Stimulated activated CD8-positive, alpha-beta memory T cell treated with anti-CD3 and anti-CD28 coated beads, Interleukin-7, amount 100 ng/mL, for 4 hours (primary cell): ENCODE measurements at regions not wholly inside any gene's neighbourhood (a gene's known extent, or its start where the extent isn't known, plus 50 kb on each side); places are given as distances from the start of the nearest gene placed in this dataset.

Experiments used
- DNase-seq, 2 donors: peaks; one replicate each; pipeline ENCODE4 v3.0.0-alpha.2; 2020; ENCODE audit warnings: low read depth in 2 of 2

- DNase-seq = no peak
These were observed 176.6 kb upstream of the KITLG start for GRCh38 chr12:88756917-88757316.

DNA sequence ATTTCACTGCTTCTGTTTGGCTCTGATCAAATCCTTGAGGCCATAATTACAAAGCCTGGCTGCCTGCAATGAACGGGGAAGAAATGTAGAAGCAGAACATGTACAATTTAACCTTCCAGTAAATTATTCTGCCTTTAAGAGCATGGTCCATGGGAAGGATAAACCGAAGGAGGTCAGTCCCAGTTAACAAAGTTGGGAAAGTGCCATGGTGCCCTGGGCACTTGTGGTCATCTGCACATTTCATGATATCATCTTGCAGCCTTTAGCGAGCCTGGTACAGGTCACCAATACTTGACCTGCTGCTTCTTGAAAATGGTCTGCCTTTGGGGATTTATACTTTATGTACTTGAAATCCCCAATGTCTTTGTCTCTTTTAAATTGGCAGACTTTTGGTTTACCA is 175.9 kb upstream of the KITLG start:
- DNase-seq = no peak

GRCh38 chr12:88753707-88754106 is 173.4 kb upstream of the KITLG start:
- no peak for DNase-seq

DNA sequence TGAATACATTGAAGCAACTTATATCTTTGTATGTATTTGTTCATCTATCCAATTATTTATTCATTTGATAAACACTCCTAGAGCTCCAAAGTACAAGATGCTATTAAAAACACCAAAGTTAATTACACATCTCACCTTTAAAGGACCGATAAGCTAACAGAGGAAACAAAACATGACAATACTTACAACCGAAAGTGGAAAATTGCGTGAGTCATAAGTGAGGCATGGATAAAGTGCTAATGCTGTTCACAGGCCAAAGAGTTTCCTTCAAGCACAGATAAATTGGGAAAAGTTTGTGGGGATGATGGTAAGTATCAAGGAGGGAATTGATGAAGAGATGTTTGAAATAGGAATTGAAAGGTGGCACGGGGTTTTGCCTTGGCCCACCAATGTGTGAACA is 172.8 kb upstream of the KITLG start:
- no peak for DNase-seq

DNA sequence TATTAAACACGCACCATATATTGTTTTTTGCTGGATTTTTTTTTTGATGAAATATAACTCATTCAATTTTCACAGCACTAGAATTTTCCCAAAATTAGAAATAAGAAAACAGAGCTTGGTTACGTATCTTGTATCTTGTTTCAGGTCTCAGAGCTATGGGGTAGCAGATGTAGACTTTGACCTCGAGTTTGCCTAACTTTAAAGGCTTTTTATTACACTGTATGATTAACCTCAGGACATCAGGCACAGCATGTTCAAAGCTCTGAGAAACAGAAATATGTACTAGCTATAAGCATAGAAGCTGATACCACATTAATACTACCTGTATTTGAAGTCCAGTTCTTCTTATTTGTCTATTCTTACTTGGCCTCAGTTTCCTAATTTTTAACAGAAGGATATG is 171.9 kb upstream of the KITLG start:
- DNase-seq = no peak

GRCh38 chr12:88750867-88751543 is 170.7 kb upstream of the KITLG start:
- no peak for DNase-seq

- no peak for DNase-seq
These were observed 166.1 kb upstream of the KITLG start for GRCh38 chr12:88746386-88746785.

- no peak for DNase-seq
These were observed 163.8 kb upstream of the KITLG start for GRCh38 chr12:88743946-88744685.

GRCh38 chr12:88737838-88738472 is 157.7 kb upstream of the KITLG start:
- no peak for DNase-seq

- no peak for DNase-seq
These were observed 155.8 kb upstream of the KITLG start for GRCh38 chr12:88736031-88736430.

GRCh38 chr12:88733008-88733407 is 152.7 kb upstream of the KITLG start:
- no peak for DNase-seq

DNA sequence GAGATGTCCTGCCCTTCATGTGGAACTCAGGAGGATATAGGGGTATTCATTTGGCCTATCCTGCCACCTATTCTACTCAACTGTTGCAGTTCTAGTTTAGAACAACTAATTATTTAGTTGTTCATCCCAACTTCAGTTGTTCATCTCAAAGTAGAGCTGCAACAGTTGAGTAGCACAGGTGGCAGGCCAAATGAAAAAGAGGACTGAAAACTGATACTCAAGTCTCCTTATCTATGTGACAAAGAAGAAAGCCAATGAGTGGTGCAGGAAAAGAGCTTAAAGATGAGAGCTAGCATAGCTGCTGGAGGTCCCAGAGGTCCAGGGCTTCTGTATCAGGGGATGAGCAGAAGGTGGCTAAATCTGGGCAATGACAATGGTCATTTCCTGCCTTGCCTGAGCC is 148.9 kb upstream of the KITLG start:
- DNase-seq = no peak

DNA sequence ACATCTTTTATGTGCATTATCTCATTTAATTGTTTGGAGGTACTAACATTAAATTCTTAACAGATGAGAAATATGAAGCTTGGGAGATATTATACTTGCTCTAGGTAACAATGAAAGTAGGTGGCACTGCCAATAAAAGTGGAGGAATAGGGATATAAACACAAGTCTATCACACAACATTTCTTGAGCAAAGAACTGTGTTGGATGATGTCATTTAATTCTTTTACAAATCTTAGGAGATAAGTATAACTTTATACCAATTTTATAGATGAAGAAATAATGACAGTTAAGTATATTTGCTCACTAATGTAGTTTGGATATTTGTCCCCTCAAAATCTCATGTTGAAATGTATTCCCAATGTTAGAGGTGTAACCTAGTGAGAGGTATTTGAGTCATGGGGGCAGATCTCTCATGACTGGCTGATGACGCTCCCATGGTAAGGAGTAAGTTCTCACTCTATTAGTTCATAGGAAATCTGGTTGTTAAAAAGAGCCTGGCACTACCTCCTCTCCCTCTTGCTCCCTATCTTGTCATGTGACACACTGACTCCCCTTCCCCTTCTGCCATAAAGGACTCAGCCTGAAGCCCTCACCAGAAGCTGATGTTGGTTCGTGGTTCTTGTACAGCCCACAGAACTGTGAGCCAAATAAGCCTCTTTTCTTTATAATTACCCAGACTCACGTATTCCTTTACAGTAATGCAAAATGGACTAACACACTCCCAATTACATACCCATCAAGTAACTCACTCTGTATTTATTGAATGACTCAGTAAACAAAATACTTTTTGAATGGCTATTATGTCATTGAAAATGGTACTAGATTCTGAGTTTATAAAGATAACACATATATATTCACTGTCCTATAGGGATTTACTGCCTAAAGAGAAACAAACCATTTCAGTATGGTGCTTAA is 146.8 kb upstream of the KITLG start:
- no peak for DNase-seq

- no peak for DNase-seq
These were observed 145.4 kb upstream of the KITLG start for GRCh38 chr12:88725592-88726143.

GRCh38 chr12:88723219-88723618 is 142.9 kb upstream of the KITLG start:
- DNase-seq = no peak

GRCh38 chr12:88720785-88721650 is 140.7 kb upstream of the KITLG start:
- DNase-seq = no peak

DNA sequence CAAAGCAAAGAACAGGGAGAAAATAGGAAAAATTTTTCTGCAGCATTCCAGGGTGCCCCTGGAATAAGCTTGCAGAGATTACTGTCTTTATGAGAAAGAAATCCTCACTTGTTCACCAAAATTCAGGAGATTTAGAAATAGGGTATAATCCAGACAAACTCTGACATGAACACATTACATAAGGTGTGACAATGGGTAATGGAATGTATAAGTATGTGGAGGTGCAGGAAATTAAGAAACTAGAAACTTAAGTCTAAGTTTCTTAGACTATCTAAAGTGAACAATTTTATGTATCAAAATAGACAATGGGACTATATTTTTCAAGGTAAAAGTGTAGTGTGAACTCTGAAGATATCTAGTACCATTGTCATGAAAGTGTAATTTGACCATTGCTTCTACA is 140.0 kb upstream of the KITLG start:
- DNase-seq = no peak

DNA sequence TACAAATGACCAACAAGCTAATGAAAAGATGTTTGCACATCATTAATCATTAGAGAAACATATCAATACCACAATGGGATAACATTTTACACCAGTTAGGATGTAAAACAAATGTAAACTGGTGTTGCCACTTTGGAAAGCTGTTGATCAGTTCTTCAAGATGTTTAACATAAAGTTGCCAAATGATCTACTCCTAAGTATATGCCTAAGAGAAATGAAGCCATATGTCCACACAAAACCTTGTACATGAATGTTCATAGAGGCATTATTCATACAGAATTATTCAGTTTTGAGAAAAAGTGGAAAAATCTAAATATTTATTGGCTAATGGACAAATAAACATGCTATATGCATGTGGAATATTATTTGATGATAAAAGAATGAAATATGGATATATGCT is 136.9 kb upstream of the KITLG start:
- DNase-seq = no peak

DNA sequence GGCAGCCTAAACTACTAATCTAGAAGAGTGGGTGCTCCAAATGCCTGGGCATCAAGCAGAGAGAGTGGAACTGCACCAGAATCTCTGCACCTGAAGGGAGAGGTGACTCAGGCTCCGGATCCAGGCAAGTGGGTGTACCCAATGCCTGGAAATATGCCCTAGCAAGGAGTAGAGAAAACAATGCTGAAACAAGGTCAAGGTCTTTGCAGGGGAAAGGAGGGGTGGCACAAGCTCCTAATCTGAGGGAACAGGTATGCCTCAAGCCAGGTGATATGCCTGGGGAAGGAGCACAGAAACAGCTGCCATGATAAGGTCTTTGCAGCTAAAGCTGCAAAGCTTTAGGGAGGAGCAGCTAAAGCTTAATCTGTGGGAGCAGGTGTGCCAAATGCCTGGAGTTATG is 136.0 kb upstream of the KITLG start:
- no peak for DNase-seq

- DNase-seq = no peak
These were observed 135.4 kb upstream of the KITLG start for GRCh38 chr12:88715673-88716072.
